ENCODE measurements at regions not wholly inside any gene's neighbourhood (a gene's known extent, or its start where the extent isn't known, plus 50 kb on each side); places are given as distances from the start of the nearest gene placed in this dataset.

DNA sequence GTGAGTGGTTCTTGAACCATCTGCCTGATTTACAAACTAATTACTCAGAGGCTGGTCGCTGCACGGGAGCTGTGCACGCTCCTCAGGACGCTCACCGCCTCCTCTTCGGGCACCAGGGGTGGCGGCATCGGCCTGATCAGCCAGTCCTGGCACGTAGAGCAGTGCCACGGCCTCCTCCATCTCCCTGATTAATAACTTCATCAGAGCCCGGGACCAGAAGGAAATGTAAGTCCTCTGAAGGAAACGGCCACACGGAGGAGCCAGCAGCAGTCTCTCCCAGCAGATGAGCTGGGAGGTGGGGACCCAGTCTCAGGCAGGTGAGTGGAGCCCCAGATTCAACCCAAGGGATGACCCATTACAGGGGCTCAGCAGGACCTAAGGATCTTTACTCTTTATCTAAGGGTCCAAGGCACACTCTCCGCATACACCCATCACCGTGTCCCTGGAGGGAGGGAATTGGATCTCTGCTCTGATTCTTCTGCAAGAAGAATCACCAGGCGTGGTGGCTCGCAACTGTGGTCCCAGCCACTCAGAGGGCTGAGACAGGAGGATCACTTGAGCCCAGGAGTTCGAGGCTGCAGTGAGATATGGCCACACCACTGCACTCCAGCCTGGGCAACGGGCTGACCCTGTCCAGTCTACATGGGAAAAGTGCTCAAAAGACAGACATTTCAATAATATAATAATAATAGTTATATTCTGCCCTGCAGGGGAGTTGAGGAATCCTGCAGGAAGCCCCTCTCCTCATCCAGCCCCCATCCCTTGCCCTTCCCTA lies 366.5 kb downstream of the SEC14L1 start:
- no peak for DNase-seq

DNA sequence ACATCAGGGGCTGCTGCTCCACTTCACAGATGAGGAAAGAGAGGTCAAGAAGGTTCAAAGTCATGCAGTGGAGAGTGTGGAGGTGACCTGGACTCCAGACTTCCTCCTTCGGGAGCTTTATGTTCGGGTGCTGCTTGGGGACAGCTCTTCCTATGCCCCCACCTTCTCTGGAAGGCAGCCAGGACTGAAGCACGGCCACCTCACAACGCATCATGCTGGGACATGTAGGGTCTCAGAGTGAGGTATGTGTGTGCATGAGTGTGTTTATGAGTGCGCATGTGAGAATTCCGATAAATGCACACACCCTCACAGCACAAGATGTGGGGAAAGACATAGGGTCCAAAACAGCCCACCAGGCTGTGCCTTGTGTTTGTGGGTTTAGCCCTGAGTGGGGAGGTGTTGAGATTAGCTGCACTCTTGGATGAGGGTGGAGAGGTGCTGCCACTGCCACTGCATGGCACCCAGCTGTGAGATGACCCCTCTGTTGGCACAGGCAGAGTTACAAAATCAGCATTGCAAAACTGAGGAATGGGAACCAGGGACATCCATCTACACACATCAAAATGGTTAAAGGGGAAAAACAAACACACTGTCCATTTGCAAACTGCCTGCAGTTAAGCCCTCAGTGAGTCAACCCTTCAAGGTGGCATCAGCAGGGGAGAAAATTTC lies 367.4 kb downstream of the SEC14L1 start:
- DNase-seq = no peak

DNA sequence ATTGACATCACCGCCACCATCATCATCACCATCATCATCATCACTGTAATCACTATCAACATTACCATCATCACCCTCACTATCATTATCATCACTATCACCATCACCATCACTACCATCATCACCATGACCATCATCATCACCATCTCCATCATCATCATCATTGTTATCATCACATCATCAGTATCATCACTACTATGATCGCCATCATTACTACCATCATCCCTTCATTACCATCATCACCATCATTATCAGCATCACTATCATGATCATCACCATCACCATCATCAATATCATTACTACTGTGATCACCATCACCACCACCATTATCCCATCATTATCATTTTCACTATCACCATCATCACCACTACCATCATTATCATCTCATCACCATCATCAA lies 368.3 kb downstream of the SEC14L1 start:
- no peak for DNase-seq

DNA sequence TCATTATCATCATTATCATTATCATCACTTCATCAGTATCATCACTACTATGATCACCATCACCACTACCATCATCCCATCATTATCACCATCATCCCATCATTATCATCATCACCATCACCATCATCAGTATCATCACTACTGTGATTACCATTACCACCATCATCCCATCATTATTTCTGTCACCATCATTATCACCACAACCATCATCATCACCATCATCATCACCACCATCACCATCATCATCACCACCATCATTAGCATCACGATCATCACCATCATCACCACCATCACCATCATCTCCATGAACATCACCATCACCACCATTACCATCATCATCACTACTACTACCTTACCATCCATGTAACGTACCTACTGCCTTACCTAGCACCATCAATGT lies 368.8 kb downstream of the SEC14L1 start:
- DNase-seq = no peak

DNA sequence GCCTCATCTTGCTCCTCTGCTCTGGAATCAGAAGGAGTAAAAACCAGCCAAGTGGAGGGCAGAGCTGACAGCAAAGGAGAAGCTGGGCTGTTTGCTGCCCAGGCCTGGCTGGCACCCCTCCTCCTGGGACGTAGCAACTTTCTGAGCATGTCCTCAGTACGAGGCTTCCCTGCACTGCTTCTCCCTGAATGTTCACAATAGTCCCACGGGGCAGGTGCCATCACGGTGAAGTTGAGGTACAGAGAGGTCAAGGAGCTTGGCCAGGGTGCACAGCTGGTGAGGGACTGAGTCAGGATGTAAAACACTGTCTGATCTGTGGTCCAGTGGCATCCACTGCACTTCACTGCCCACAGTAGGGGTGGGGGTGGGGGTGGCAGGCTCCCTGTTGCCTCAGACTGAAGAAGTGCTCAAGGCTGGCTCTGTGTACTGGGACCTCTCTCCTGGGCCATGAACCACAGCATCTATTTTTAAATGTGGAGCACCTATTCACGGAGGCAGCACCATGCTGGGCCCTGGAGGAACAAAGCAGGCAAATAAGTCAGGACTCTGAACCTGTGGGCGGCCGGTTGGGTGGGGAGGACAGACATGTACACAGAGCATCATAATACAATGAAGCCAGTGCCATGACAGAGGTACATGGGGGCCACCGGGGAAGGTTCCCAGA lies 369.5 kb downstream of the SEC14L1 start:
- no peak for DNase-seq

DNA sequence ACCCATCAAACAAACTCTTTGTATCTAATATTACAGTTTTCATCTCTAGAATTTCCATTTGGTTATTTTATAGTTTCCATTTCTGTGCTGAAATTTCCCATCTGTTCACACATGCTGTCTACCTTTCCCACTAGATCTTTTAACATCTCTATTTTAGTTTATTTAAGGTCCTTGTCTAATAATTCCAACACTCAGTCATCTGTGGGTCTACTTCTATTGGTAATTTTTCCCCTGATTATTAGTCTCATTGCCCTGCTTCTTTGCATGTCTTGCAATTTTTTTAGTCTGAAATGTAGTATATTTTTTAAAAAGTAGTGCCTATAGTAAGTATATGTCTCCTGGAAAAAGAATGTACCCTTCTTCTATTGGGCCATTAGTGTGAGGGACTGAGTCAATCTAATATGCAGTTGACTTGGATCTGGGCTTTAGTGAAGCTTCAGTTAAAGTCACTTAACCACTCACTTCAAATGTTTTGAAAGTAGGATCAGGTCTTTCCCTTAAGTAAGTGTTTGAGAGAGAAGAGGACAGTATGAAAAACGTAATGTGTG lies 370.8 kb downstream of the SEC14L1 start:
- DNase-seq = no peak

DNA sequence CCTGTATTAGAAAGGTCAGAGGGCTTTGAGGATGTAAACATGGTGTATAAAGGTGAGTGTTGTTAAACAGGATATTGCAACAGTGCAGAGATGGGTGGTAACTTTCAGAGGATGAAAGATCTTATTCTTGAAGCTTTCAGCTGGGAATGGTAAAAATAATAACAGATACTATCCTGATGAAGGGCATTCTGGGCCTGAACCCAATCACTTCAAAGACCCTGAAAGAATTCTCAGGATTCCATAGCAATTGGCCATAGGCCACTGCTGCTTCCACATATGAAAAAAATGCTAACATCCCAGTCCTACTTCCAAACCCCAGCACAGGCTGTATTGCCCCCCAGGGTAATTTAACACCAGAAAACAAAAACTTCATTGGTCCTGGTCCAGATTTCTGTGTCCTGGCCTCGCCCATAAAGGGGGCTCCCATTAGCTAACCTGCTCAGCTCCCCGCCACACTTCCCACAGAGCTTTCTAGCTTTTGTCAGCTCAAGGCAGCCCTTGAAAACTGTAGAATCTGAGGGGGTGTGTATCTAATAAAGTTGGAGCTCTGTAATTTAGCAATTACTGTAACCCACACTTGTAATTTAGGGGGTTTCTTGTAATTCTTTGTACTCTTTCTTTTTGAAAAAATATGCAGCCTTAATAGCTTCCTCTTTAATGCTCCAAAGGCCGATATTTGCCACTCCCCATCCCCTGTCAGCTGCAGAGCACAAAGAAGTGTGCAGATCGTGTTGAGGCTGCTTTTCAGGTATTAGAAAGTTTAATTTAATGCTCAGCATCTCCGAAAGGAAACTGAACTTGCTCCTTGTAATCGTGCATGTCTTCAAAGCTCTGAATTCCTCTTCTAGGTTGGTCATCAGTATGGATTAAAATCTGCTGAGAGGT lies 371.5 kb downstream of the SEC14L1 start:
- DNase-seq = no peak

DNA sequence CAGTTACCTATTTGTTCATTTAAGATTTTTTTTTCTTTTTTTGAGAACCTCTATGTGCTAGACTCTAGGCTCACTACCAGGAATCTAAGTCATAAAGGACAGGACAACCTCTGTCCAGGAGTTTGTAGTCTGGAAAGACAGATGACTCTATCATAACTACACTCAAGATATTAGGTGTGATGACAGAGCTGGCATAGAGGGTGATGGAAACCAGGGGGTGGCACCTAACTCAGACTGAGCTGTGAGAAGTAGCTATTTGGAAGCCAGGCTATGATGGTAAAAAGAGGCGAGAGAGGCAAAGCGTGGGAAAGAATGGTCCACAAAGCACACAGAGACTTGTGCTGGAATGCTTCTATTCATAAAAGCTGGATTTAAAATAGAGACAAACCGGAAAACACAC lies 372.3 kb downstream of the SEC14L1 start:
- DNase-seq = no peak

DNA sequence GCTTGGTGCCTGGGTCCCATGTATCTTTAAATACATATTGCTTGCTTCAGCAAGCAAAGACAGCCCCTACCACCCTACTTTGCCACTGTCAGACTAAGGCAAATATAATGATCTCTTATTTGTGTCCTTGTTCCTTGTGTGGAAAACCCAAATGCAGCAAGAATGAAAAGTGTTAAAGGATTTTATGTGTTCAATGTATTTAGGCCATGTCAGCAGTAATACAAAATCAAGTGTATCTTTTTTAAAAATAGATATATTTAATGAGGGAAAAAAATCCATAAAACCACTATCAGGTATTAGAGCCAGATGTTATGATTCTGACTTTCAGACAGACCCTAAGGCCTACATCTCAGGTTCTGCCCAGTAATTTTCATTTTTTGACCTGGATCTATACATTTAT lies 374.5 kb downstream of the SEC14L1 start:
- no peak for DNase-seq

DNA sequence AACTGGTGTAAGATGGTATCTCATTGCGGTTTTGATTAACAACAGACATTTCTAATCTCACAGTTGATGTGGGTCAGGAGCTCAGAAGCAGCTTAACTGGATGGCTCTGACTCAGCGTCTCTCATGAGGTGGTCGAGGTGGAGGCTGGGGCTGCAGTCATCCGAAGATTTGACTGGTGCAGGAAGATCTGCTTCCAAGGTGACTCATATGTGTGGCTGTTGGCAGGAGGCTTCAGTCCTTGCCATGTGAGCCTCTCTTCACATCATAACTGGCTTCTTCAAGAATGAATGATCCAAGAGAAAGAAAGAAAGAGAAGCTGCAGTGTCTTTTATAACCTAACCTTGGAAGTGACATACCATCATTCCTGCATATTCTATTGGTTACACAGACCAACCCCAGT lies 376.1 kb downstream of the SEC14L1 start:
- DNase-seq = no peak

DNA sequence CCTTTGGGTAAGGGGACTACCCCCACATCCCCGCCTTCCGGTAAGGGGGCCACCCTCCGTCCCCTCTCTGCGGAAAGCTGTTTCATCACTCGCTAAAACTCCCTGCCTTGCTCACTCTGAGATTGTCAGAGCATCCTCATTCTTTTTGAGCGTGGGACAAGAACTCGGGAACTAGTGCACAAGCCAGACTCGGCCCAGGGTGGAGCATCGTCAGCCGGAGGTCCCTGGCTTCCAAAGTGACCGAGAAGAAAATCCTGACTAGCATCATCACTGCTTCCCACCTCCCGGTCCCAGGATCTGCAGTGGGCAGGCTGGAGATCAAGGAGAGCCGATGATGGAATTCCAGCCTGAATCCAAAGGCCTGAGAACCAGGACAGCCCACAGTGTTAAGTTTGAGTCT lies 380.3 kb downstream of the SEC14L1 start:
- no peak for DNase-seq

DNA sequence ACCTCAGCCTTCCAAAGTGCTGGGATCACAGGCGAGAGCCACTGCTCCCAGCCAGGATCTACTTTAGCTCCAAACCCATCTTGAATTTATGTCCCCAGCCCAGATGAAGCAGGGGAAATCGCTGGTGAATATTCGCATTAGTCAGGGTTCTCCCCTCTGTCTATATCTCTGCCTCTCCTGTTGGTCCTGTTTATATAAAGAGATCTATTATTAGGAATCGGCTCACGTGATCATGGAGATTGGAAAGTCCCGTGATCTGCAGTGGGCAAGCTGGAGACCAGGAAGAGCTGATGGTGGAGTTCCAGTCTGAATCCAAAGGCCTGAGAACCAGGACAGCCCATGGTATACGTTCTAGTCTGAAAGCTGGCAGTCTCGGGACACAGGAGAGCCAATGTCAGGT lies 382.8 kb downstream of the SEC14L1 start:
- no peak for DNase-seq

DNA sequence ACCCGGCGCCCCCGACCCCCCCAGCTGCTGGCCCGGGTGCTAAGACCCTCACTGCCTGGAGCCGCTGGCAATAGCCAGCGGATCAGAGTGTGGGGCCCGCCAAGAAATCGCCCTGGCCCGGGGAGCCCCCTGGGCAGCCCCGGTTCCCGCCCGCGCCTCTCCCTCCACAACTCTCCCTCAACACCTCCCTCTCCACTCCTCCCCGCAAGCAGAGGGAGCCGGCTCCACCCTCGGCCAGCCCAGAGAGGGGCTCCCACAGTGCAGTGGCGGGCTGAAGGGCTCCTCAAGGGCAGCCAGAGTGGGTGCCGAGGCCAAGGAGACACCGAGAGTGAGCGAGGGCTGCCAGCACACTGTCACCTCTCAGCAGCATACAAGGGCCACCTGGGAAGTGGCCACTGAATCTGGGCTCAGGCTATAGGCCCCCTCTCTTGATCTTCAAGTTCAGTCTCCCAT lies 385.5 kb downstream of the SEC14L1 start:
- no peak for DNase-seq

DNA sequence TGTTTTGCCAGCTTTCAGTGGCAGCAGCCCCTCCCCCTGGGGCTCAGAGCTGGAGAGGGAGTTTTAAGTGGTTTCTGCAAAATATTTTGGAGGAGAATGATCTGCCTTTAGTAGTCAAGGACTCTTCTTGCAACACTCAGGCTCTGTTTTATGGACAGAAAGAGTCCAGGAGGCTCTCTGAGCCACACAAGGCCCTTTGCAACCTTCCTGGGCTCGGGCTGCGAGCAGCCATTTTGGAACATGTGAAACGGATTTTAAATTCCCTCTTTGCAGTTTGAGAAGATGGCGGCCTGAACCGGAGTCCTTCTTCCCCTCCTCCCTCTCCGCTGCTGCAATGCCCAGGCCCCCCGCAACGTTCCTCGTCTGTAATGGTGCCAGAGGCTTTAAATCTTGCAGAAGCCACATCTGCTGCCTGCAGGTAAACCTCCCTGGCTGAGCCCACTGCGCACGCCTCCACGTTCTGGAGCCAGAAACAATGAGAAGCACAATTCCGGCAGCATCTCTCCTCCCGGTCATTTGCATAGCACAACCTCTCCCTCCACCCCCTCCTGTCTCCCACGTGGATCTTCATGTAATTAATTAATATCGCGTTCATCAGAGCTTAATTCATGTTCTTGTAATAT lies 386.1 kb downstream of the SEC14L1 start:
- DNase-seq = peak; percentile 84

DNA sequence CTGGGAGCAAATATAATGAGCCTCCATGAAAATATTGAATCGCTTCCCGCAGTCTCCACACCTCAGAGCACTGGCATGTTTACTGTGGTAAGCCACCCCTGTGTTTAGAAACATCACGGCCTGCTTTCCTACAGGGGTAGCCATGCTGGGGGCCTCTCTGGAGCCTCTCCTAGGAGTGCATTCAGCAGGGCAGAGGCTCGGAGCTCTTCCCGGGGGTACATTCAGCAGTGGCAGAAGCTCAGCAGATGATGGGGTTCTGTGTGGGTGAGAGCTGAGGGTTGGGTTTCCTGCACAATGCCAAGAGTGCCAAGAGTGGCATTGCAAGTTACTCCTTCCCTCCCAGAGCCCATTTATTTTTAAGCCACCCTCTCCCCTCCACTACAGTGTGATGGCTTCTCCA lies 386.6 kb downstream of the SEC14L1 start:
- DNase-seq = no peak

DNA sequence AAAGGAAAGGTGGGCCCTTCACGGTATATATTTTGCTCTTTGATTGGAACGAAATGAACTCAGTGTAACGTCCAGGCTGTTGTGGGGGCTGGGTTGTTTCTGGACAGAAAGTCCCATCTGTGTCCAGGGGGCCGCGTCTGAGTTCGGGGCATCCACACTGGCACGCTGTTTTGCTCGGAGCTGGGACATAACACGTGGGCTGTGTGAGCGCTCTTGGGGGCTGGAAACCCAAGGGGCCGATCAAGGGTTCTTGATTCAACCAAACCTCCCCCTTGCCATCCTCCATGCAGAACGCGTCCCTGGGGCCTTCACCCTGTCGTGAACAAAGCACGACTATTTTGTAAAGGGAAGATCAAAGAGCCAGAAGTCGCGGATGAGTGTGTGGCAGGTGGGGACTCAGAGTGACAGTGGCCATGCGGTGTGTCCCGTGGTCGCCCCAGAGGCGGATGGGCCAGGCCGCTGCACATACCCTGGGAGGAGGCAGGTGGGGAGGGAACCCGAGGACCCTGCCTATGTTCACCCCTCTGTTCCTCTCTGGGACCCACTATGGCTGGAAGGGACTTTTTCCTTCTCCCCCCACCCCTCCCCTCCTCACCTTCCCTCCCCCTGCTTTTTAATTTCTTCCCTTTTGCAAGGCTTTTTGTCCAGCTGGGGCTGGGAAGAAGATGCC lies 387.2 kb downstream of the SEC14L1 start:
- DNase-seq = no peak

DNA sequence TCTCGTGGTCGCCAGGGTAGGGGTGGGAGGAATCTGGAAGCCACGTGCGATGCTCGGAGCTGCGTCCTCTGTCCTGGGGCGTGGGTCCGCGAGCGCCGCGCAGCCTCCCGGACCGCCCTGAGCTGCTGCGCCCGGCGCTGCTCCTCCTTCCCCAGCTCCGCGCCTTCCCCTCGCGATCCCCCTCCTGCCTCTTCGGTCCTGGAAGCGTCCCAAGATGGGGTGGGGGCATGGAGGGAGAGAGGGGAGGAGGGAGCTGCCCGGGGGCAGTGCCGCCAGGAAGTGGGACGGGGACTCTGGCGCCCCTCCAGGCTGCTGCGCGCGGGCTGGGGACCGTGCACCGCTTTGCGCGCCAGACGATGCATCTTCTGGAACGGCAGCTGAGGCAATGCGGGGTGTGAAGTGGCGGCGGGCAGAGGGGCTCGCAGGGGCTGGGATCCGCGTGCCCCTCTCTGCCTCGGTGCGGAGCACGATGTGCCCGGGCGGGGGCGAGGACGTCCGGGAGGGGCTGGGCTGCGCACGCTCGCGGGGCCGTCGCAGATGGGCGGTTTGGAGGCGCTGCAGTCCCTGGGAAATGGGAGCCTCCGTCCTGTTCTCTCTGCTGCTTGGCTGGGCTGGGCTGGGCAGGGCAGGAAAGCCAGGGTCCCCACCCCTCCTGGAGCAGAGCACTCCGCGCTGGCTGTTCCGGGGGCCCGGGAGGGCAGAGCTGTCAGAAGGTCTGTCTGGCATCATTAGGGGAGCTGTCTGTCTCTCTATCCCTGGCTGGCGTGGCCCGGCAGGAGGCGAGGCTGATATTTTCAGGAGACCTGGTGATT lies 388.0 kb downstream of the SEC14L1 start:
- DNase-seq = peak; percentile 75

DNA sequence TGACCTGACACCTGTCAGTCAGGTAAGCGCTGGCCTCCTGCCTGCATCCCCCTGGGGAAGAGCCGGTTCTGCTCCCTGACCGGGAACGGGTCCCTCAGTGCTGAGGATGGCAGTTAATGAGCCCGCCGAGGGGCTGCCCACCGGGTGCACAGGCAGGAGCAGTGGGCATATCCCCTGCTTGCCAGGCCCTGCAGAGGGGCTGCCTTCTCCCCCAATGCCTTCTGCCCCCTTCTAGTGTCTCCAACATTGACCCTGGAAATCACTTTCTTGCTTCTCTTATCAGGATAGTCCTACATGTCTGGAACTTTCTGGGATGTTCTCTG lies 388.5 kb downstream of the SEC14L1 start:
- DNase-seq = no peak

DNA sequence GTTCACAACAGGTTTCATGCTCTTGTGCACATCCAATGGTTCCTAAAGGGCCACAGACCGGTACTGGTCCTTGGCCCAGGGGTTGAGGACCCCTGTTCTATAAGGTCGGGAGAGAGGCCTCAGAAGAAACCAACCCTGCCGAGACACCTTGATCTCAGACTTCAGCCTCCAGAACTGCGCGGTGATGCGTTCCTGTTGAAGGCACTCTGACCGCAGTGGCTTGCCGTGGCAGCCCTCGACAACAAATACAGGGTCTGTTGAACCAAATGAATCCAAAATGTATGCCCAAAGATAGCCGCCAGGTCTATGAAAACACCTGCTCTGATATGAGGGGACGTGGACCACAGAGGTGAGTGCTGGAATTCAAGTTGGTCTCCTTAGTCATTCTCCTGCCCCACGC lies 389.8 kb downstream of the SEC14L1 start:
- no peak for DNase-seq

DNA sequence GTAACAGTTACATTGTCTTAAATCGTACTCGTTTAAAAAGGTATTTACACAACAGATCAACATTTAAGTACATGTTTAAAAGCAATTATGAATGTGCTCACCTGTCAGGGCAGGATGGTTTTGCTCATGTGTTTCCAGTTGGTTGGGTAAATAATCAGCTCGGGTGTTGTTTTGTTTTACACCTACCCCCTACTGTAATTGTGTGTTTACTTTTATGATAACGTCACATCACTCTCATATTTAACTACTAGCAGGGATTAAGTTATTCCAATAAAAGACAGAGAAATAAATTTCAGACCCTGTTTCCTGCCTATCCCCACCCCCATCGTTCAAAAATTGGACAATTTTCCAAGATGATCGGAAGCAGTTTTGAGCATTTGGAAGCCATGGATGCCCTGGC lies 390.2 kb downstream of the SEC14L1 start:
- no peak for DNase-seq

DNA sequence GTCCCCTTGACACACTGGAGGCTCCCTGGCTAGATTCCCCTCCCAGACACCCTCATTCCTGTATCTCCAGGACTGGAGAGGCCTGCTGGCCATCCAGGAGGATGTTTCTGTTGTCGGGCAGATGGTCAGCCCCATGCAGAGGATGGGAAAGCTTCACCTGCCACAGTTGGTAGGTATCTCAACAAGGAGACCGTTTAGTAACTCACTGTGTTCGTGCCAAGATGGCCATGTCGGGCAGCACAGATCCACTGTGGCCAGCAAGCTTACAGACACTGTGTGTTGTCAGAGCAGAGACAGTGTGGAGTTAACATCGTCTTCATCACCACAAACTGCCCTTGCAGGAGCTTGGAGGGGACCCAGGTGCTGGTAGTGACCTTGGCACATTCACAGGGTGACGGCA lies 390.9 kb downstream of the SEC14L1 start:
- no peak for DNase-seq
